HS-27A (cell line): ENCODE measurements at regions not wholly inside any gene's neighbourhood (a gene's known extent, or its start where the extent isn't known, plus 50 kb on each side); places are given as distances from the start of the nearest gene placed in this dataset.
"Not testable (repeated sequence)": the region's sequence is repeated elsewhere in the genome, so short reads cannot be mapped to it uniquely, and the experiment has no call there.

Source experiments
- DNase-seq: peaks from one replicate; pipeline ENCODE4 v3.0.0-alpha.2; 2012; ENCODE audit warnings: low read depth, missing footprints

DNA sequence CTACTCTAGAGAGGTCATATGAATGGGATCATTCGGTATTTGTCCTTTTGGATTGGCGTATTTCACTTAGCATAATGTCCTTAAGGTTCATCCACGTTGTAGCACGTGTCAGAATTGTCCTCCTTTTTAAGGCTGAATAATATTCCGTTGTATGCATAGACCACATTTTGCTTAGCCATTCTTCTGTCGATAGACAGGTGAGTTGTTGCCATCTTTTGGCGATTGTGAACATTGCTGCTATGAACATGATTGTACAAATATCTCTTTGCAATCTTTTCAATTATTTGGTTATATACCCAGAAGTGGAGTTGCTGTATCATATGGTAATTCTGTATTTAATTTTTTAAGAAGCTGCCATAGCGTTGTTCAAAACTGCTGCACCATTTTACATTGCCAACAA, 52.4 kb upstream of the GOLGA8J start:
- DNase-seq, result no peak

DNA sequence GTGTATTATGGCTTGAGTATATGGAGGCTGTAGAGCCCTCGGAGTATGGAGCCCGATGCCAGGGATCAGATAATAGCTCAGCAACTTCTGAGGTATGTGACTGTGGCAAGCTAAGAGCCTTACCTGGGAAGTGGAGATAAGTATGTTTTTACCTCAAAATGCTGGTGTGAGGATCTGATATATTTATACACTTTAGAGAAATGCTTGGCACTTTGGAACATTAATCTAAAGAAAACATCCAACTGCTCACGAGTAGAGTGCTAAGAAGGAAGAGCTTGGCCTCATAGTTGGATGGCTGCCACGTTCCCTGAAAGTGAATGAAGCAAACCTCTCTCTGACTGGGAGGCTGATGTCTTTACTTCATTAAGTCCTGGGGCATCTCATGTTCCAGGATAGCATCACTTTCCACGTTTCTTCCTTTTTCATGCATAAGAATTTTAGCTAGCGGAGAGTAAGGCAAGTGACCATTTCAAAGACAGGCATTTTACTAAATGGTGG, 58.9 kb upstream of the GOLGA8J start:
- peak; percentile 23 for DNase-seq

DNA sequence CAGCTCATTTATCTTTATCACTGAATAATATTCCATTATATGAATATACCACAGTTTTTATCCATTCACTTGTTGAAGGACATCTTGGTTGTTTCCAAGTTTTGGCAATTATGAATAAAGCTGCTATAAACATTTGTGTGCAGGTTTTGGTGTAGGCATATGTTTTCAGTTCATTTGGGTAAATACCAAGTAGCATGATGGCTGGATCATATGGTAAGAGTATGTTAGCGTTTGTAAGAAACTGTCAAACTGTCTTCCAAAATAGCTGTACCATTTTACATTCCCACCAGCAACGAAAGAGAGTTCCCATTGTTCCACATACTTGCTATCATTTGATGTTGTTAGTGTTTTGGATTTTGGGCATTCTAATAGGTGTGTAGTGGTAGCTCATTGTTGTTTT, 72.0 kb upstream of the GOLGA8J start:
- DNase-seq, result no peak

DNA sequence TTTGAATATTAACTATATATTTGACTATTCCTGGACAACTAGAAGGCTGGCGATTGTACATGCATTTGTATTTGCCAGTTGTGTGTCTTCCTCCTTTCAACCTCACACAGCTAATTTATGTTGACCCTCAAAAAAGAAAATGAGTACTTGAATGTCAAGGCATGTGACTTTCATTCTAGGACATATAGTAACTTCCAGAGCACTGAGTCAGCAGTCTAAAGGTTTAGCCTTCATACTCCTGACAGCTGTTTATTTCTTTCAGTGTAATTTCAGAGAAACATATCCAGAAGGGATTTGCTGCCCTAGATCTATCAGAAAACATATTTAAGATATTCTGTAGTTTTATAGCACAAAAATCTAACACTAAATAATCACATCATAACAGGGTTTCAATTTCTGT, 74.6 kb upstream of the GOLGA8J start:
- no peak for DNase-seq

DNA sequence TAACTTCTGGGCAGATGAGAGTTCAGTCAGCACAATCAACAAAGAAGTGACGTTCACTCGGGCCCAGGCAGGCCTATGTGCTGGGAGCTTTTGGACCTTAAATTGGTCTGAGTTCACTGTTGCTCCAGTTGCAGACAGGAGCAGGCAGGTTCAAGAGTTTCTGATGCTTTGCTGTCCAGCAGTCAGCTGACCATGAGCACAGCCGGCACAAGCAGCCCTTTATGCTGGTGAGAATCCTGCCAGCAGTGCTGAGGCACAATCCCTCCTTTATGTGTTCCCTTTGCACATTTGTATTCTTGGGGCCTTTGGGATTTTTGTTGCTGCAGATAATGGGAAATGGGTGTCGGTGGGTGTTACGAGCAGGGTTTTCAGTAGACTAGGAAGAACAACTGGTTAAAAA, 81.2 kb upstream of the GOLGA8J start:
- no peak for DNase-seq

DNA sequence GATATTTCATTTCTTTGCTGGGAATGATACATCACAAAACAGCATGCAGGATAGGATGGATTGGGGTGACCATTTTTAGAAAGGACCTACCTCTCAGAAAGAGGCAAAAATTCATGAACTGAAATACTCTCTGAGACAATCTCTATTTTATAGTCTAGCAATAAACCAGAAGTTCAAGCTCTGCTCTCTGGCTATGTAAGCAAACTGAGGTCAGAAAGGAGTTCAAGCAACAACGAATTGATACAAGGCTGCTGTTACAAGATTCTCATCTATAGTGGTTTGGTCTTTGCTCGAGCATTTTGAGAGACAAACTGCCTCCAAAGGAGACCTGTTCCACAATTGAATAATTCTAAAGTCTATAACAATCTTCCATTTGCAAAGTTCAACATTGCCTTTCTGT, 84.7 kb upstream of the GOLGA8J start:
- DNase-seq, result no peak

DNA sequence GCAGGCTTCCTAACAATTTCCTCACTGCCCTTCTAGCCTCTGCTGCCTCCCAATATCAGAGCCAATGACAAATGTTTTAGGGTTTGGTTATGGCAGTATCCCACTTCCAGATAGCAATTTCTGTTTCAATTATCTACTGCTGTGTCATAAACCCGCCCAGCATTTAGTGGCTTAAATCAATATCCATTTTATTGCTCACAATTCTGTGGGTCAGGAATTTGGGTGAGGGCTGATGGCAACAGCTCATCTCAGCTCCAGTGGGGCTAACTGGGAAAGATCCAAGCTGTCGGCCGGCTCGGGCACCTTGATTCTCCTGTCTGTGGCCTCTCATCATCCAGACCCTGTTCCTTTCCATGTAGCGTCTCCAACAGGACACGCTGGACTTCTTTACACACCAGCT, 85.3 kb upstream of the GOLGA8J start:
- DNase-seq, result no peak

DNA sequence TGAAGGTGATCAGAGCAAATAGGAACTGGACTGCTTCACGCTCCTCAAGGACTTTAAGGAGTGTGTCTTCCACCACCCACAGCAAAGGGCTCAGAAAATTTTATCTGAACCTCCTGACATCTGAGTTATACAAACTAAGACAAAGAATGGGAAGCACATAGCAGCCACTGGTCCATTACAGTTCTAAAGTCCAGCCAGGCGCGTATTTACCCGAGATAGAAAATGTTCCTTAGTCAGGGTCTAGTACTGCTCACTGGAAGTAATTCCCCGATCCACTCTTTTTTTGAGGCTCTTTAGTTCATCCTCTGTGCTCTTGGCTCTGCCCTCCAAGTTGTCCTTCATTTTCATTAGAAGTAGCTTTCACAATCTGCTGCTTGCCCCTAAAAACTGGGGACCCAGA, 88.5 kb upstream of the GOLGA8J start:
- DNase-seq, result no peak

DNA sequence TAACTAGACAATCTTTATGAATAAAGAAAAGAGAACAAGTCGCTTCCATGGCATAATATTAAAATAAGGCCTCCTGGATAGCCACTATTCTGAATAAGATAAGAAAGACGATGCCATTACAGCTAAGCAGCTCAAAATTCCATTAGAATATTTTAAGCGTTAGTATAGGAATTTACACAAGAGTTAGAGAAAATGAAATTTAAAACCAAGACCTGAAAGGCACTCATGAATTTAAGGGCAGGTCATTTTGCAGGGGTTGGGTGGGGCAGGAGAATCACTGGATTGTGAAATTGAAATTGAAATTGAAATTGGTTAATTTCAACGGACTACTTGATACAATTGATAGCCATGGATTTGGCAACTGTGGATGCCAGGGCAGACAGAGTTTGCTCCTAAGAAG, 91.8 kb upstream of the GOLGA8J start:
- no peak for DNase-seq

DNA sequence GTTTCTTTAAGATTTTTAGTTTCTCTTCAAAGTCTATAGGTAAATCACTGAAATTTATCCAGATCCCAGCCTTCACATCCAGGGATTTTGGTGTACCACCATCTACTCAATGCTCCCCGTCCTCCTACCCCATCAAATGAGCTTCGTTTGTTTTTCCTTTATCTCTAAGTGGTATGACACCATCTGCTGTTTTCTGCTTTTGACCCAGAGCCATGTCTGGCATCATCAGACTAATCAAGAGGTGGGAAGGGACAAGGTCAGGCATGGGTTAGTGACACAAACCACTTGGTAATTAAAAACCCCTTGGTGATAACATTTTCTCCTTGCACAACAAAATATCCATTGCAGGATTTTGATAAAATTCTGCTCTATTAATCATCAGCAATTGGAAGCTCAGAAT, 92.7 kb upstream of the GOLGA8J start:
- no peak for DNase-seq

DNA sequence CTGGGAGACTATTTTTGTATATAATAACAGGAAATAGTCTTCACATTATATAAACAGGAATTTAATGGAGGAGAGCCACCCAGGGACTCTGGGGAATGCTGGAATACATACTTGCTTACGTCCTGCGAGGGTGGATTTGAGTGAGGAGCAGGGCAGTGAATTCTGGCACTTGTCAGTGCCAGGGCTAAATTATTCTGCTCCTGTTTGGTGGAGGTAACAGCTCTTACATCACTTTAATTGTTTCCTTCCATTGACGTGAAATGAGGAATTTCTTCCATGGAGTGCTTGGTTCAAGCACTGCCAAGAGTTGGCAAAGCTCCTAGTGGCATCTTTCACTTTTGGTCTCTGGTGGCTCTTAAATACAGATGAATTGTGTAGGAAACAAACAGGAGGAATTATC, 94.1 kb upstream of the GOLGA8J start:
- DNase-seq, result no peak

DNA sequence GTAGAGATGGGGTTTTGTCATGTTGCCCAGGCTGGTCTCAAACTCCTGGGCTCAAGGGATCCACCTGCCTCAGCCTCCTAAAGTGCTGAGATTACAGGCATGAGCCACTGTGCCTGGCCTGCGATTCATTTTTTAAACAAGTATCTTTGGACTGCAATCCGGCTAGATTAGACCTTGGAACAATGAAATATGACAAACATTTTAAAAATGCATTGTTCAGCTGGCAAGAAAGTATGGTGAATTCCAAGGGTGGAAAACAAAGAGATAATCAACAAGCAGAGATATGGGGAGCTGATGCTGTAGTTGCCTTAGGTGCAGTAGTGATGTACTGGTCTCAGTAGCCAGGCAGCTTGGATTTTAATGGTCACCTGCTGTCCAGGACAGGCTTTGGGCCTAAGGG, 95.8 kb upstream of the GOLGA8J start:
- no peak for DNase-seq

DNA sequence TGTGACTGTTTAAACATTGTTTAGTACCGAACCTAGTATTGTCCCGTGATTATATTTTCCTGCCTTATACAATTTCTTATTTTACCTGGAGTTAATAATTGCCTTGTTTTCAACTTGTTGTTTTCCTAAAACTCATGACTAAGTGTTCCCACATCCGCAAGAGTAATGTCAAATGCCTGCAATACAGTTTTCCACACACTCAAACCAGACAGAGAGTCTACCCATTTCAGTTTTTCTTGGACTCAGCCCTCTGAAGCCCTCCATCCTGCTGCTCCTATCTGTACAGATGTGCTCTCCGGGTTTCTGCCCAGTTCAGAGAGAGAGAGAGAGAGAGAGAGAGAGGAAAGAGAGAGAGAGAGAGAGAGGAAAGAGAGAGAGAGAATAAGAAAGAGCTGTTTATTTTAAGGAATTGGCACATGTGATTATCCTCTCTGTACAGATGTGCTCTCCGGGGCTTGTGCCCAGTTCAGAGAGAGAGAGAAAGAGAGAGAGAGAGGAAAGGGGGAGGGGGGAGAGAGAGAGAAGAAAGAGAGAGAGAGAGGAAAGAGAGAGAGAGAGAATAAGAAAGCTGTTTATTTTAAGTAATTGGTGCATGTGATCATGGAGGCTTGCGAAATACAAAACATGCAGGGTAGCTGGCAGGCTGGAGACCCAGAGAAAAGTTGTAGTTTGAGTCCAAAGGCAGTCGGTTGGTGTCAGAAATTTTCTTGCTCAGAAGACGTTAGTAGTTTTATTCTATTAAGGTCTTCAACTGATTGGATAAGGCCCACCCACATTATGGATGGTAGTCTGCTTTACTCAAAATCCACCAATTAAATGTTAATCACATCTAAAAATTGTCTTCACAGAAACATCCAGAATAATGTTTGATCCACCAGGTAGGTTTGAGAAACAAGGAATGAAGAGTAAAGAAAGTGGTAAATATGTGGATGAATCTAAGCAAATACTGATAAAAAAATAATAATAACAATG, 104.1 kb upstream of the GOLGA8J start:
- no peak for DNase-seq

DNA sequence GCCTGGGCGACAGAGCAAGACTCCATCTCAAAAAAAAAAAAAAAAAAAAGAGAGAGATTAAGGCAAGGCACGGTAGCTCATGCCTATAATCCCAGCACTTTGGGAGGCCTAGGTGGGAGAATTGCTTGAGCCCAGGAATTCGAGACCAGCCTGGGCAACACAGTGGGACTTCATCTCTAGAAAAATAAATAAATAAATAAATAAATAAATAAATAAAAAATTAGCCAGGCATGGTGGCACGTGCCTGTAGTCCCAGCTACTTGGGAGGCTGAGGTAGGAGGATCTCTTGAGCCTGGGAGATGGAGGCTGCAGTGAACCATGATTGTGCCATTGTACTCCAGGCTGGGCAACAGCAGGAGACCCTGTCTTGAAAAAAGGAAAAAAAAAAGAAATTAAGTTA, 108.7 kb upstream of the GOLGA8J start:
- DNase-seq, result not testable (repeated sequence)

DNA sequence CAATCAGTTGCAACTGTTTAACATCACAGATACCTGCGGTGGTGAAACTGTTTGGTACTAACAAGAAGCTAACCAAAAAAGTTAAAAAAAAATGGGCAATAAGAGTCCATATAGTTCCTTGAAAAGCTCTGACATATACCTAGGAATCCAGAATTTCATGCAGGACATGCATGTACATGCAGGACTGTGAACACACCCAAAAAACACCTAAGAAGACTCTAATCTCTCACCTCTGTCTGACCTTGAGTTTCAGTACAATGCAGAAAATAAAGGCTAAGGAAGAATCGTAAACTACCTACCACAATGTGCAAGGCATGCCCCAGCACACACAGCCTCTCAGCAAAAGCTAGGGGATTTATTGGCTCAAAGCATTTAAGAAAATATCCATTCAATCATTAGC, 110.7 kb upstream of the GOLGA8J start:
- no peak for DNase-seq

DNA sequence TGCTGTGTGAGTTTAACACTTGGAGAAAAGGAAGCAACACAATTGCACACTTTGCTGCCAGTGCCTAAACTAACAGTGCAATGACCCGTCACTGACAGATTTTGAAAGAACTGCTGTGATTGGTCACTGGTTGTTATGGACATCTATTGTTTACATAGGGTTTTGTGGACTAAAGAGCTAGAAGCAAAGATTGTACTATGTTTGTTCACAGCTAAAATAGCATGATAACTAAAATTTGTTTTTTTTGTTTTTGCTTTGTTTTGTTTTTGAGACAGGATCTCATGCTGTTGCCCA, 112.4 kb upstream of the GOLGA8J start:
- no peak for DNase-seq

DNA sequence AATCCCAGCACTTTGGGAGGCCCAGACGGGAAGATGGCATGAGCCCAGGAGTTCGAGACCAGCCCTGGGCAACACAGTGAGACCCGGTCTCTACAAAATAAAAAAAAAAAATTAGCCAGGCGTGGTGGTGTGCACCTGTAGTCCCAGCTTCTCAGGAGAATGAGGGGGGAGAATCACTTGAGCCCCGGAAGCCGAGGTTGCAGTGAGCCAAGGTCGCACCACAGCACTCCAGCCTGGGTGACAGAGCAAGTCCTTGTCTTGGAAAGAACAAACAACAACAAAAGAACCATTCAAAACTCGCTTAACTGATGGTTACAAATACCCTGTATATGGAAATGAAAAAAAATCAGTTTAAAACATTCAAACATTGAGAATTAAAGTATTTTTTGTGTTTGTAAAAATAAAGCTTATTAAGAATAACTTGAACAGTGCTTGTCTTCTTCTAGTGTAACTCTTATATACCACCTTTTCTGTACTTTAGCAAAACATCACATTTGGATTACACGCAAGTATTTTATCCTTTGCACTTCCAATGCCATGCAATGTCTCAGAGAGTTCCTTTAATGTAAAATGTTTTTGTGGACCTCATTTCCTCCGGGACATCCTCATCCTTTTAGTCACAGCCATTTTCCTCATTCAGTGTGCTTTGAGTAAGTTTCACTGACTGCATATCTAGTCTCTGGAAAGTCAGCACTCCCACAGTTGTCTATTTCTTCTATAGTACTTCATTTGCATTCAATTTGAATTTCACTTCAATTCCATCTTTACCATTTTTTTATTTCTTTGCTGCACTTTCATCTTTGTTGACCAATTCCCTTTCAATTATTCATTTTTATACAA, 113.0 kb upstream of the GOLGA8J start:
- DNase-seq, result no peak

DNA sequence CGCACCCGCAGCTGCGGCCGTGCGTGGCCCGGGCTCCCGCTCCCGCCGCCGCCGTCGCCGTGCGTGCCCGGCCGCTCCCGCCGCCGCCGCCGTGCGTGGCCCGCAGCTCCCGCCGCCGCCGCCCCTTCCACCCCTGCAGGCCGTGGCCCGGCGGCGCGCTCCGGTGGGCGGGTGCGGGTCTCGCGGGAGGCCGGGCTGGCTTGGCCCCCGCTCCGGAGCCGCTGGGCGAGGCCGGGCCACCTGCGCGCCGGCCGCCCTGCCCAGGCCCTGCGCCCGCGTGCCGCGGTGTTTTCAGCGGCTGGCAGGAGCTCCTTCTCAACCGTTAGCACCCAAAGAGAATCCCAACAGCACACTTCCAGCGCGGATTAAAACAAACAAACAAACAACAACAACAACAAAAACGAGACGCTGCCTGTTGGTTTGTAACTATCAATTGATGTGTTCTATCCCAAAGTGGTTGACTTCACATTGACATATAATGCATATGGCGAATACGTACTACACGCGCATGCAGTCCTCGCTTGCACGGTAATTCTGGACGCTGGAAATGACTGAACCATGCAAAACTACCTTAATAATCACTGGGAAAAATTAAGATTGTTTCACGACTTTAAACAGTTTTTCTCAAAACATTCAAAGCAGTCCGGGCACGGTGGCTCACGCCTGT, 113.7 kb upstream of the GOLGA8J start:
- no peak for DNase-seq

DNA sequence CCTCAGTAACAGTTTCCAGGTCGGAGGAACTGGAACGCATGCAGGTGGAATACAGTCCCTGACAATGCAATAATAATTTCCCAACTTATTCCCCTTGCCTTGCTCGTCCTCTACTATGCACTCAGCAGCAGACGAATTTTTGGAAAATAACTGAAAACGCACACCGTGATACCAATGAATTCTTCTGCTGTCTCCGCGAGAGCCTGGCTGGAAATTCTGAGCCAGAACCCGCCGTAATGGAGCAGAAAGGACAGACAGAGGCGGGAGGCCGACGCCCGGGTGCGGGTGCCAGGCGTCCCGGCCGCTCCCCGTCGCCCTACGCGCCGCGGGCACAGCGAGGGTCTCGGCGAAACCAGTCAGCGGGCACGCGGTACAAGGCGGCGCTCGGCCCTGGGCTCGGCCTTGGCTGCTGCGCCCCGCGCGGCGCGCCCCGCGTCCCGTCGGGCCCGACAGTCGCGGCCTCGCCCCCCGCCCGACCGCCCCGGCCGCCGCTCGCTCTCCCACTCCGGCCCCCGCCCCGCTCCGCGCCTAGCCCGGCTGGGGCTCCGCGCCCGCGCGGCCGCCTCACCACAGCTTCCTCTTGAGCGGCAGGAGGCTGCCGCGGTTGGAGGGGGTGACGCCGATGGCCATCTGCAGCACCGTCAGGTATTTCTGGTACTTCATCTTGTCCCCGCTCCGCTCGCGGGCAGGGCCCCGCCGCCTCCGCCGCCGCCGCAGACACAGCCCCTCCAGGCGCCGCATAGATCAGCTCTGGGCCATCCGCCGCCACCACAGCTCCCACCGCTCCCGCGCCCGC, 114.5 kb upstream of the GOLGA8J start:
- no peak for DNase-seq

DNA sequence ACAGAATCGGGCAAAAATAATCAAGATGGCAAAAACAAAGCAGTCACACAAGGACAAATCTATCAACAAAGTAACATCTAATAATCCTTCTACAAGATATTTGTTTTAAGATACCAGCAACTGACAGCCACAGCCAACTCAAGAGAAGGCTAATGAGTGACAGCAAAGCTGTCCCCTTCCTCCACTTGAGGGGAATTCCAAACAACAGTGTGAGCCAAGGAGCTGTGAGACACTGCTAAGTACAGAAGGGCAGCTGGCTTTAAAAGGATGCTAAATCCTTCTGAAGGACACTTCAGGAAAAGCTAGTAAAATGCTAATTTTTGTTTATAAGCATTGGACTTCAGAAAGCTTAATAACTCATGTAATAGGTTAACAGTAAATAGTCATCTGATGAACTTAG, 120.3 kb upstream of the GOLGA8J start:
- no peak for DNase-seq

DNA sequence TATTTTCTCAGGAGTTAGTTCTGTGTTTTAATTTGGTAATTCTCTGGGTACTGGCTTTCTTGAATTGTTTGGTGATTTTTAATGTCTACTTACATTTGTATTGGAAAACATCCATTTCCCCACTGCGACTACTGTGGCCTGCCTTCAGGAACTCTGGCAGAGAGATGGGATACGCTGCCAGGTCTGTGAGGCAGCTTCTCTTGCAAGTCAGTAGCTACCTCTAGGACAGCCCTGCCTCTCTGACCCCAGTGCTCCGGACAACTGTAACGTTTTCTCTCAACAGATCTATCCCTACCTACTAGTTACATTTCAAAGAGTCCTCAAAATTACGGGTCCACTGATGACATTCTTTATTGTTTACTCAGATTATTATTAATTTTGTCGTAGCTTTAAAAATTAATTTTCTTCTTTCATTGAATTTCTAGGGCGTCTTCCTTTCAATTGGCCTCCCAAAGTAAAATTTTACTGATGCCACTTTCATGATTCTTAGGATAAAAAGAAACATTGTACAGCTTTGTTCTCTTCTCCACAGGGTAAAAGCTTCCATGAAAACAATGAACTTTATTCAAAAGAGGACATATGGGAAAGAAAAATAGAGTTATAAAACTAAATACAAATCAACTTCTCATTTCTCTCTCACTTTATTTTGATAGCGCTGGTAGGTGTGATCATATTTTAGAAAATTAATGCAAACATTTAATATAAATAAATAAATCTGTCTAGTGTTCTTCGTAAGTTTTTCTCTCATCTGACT, 123.2 kb upstream of the GOLGA8J start:
- DNase-seq, result no peak
